ENCODE measurements at regions not wholly inside any gene's neighbourhood (a gene's known extent, or its start where the extent isn't known, plus 50 kb on each side); places are given as distances from the start of the nearest gene placed in this dataset.

- TF ChIP-seq POLR2A (IDR thresholded peaks at IDR 0.05) = no peak
- TF ChIP-seq CTCF (IDR thresholded peaks at IDR 0.05) = no peak
Observed at GRCh38 chr5:103849934-103850333, 287.3 kb upstream of the NUDT12 start.

Measured in right lobe of liver (tissue), 4 donors.